ENCODE measurements at regions not wholly inside any gene's neighbourhood (a gene's known extent, or its start where the extent isn't known, plus 50 kb on each side); places are given as distances from the start of the nearest gene placed in this dataset.
A peak's percentile ranks its signal among the peaks of the same experiment; 100 is the strongest.

DNA sequence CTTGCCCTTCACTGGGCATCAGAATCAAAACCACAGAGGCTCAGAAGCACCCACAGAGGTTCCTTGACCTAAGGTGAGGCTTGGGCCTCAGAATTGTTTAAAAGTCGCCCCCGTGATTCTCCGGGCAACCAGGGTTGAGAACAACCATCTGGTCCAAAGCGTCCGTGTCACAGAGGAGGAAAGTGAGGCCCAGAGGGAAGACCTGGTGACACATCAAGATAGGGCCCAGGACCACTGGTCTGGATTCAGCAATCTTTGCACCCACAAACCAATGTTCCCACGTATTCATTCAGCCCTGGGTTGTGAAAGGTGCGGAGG lies 272.6 kb downstream of the UACA start:
- no peak for TF ChIP-seq MYC (IDR thresholded peaks at IDR 0.05; ENCODE audit: low read depth, low read length)
- TF ChIP-seq, protein P1, sequence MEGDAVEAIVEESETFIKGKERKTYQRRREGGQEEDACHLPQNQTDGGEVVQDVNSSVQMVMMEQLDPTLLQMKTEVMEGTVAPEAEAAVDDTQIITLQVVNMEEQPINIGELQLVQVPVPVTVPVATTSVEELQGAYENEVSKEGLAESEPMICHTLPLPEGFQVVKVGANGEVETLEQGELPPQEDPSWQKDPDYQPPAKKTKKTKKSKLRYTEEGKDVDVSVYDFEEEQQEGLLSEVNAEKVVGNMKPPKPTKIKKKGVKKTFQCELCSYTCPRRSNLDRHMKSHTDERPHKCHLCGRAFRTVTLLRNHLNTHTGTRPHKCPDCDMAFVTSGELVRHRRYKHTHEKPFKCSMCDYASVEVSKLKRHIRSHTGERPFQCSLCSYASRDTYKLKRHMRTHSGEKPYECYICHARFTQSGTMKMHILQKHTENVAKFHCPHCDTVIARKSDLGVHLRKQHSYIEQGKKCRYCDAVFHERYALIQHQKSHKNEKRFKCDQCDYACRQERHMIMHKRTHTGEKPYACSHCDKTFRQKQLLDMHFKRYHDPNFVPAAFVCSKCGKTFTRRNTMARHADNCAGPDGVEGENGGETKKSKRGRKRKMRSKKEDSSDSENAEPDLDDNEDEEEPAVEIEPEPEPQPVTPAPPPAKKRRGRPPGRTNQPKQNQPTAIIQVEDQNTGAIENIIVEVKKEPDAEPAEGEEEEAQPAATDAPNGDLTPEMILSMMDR (IDR thresholded peaks at IDR 0.05; ENCODE audit: low read depth, low read length) = no peak
- TF ChIP-seq, protein P2, sequence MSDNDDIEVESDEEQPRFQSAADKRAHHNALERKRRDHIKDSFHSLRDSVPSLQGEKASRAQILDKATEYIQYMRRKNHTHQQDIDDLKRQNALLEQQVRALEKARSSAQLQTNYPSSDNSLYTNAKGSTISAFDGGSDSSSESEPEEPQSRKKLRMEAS (IDR thresholded peaks at IDR 0.05; ENCODE audit: low read depth, low read length) = no peak
- no peak for TF ChIP-seq POLR2A (IDR thresholded peaks at IDR 0.05; ENCODE audit: extremely low read depth, insufficient read length)
- H3K4me3 ChIP-seq (ENCODE audit: low read depth, low read length) = no peak overlapping the region
- no peak for DNase-seq (ENCODE audit: low read depth)

DNA sequence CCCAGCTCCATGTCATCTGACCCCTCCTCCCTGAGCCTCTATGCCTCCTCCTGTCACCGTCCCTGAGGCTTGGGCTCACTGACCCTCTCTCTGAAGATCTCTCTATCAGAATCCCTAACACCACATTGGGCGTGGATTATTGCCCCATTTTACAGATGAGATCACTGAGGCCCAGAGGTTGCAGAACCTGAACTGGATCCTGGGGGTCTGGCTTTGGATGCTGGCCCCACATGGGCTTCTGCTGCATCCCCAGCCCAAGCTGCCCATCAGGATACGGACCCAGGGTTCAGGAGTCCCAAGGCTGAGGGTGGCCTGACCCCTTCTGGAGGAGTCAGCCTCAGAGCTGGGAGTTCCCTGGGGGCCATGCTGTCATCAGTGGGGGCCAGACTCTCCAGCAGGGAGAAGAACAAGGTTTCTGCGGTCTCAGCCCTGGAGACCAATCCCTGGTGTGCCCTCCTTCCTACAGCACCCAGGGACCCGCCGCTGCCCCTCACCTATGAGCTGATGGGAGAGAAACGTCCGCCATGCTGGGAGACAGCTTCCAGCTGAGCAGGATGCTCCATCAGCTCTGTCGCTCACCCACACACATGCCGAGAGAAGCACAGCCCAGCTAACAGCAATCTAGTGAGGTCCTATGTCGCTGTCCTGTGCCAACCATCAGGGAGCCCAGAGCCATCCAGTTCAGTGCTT lies 273.1 kb downstream of the UACA start:
- TF ChIP-seq, protein P2 (IDR thresholded peaks at IDR 0.05; ENCODE audit: low read depth, low read length) = no peak
- TF ChIP-seq, protein P1 (IDR thresholded peaks at IDR 0.05; ENCODE audit: low read depth, low read length) = no peak
- TF ChIP-seq POLR2A (IDR thresholded peaks at IDR 0.05; ENCODE audit: extremely low read depth, insufficient read length) = no peak
- TF ChIP-seq MYC (IDR thresholded peaks at IDR 0.05; ENCODE audit: low read depth, low read length) = no peak
- DNase-seq (ENCODE audit: low read depth) = no peak
- H3K4me3 ChIP-seq (ENCODE audit: low read depth, low read length) = no peak overlapping the region

DNA sequence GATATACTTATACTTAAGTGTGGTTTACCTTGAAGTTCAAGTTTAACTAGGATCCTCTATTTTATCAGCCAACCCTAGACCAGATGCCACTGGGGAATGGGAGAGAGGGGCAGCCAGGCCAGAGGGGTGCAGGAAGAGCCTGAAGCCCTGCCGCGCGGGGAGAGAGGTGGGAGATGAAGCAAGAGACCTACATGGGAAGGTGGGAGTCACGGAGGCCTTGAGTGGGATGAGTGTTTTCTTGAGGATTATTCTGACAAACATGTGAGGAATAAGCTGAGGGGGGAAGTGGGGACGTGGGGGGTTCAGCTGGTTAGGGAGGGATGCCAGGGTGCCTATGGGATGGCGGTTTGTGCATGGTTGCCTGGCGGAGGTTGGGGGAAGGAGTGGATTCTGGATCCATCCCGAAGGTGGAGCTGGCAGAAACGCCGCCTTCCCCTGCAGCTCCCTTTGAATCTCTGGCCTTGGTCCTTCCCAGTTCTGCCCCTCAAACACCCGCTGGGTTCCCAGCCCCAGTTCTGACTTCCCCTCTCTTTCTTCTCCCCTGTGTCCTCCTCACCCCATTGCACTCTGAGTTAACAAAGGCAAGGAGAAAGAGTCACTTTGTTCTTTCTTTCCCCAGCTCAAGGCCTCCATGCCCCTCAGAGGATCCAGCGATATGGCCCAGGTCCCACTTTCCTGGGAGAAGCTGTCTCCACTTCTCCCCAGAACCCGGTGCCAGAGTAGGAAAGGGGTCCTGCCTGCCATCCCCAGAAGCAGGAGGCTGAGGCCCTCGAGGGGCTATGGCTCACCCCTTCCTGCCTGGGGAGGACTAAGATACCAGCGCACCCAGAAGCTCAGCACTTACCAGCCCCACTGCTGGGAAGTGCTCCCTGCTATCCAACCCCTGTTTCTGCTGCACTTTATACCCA lies 274.2 kb downstream of the UACA start:
- no peak for DNase-seq (ENCODE audit: low read depth)
- no peak overlapping the region for H3K4me3 ChIP-seq (ENCODE audit: low read depth, low read length)
- TF ChIP-seq MYC (IDR thresholded peaks at IDR 0.05; ENCODE audit: low read depth, low read length) (no peak), POLR2A (IDR thresholded peaks at IDR 0.05; ENCODE audit: extremely low read depth, insufficient read length) (no peak)
- TF ChIP-seq, protein P2 (IDR thresholded peaks at IDR 0.05; ENCODE audit: low read depth, low read length) = no peak
- TF ChIP-seq, protein P1 (IDR thresholded peaks at IDR 0.05; ENCODE audit: low read depth, low read length) = no peak

DNA sequence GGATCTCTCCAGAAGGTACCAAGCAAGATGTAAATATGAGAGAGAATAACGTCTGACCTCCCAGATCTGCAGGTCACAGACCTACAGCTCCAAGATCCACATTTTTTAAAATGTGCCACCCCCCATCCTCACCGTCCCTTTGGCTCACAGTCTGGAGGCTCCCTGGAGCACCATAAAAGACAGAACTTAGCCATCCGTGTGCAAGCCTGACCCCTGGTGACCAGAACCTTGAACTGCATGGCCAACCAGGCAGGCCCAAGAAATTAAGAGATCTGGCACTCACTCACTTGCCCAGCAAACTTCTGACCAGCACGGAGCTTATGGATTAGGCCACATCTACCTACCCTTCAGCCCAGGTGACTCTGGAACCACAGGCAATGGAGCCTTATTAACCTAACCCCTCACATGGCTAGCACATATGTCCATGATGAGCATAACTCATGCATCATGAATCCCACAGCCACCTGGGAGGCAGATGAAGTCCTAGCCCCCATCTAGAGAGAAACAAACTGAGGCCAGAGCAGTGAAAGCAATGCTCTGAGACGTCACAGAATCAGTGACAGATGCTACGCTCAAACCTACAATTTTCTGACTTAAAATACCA lies 275.3 kb downstream of the UACA start:
- peak; percentile 82 for DNase-seq (ENCODE audit: low read depth)
- H3K4me3 ChIP-seq (ENCODE audit: low read depth, low read length) = no peak overlapping the region
- TF ChIP-seq POLR2A (IDR thresholded peaks at IDR 0.05; ENCODE audit: extremely low read depth, insufficient read length) (no peak), MYC (IDR thresholded peaks at IDR 0.05; ENCODE audit: low read depth, low read length) (no peak)
- TF ChIP-seq, protein P2 (IDR thresholded peaks at IDR 0.05; ENCODE audit: low read depth, low read length) = no peak
- TF ChIP-seq, protein P1 (IDR thresholded peaks at IDR 0.05; ENCODE audit: low read depth, low read length) = peak; percentile 85

DNA sequence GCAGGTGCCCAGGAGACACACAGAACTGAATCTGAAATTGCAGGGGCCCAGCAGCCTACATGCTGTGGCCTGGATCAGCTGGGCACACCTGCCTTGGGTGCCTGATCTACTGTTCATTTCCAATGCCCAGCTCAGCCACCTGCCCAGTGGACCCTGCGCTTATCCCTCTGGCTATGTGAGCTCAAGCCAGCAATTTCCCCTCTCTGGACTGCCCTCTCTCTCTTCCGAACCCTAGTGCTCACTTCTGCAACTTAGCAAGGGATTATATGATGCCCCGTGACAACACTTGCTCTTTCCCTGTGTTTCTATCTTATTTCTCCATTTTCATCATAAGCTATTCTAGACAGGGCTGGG lies 276.0 kb downstream of the UACA start:
- no peak for DNase-seq (ENCODE audit: low read depth)
- H3K4me3 ChIP-seq (ENCODE audit: low read depth, low read length) = no peak overlapping the region

More for the DNA sequence above, 276.0 kb downstream of the UACA start:
- TF ChIP-seq, protein P1 (IDR thresholded peaks at IDR 0.05; ENCODE audit: low read depth, low read length) = no peak
- no peak for TF ChIP-seq MYC (IDR thresholded peaks at IDR 0.05; ENCODE audit: low read depth, low read length)
- TF ChIP-seq POLR2A (IDR thresholded peaks at IDR 0.05; ENCODE audit: extremely low read depth, insufficient read length) = no peak
- TF ChIP-seq, protein P2 (IDR thresholded peaks at IDR 0.05; ENCODE audit: low read depth, low read length) = no peak
